Fibroblast of the aortic adventitia (primary cell): ENCODE measurements at regions not wholly inside any gene's neighbourhood (a gene's known extent, or its start where the extent isn't known, plus 50 kb on each side); places are given as distances from the start of the nearest gene placed in this dataset.

Experiments used
- DNase-seq: peaks from one replicate; pipeline ENCODE4 v3.0.0-alpha.2; 2010; ENCODE audit warnings: low read depth
- H3K4me3 ChIP-seq: 2 replicates; pipeline ENCODE4 v1.5.1; 2011; ENCODE audit warnings: low read depth, mild to moderate bottlenecking, control low read depth, low read length, moderate library complexity
- CTCF ChIP-seq: IDR thresholded peaks from 2 replicates; pipeline ENCODE4 v1.5.1; 2011; ENCODE audit warnings: mild to moderate bottlenecking, low read length, control low read depth, inconsistent platforms; ENCODE audit not compliant: insufficient read depth

- DNase-seq, result no peak
- H3K4me3 ChIP-seq, result no peak overlapping the region
- TF ChIP-seq CTCF, result no peak
Measured at GRCh38 chr6:43985329-43985728, 141.9 kb downstream of the MRPL14 start.

- peak; percentile 71 for DNase-seq
- no peak for TF ChIP-seq CTCF
- no peak overlapping the region for H3K4me3 ChIP-seq
Measured at GRCh38 chr6:43984442-43985321, 142.6 kb downstream of the MRPL14 start.

- DNase-seq, result no peak
- no peak overlapping the region for H3K4me3 ChIP-seq
- TF ChIP-seq CTCF, result no peak
Measured at GRCh38 chr6:43983632-43984031, 143.6 kb downstream of the MRPL14 start.

GRCh38 chr6:43983191-43983590, 144.1 kb downstream of the MRPL14 start:
- no peak overlapping the region for H3K4me3 ChIP-seq
- DNase-seq, result no peak
- TF ChIP-seq CTCF, result no peak

- DNase-seq, result no peak
- TF ChIP-seq CTCF, result no peak
Measured at GRCh38 chr6:43982084-43982625, 145.1 kb downstream of the MRPL14 start.

GRCh38 chr6:43981363-43981990, 145.8 kb downstream of the MRPL14 start:
- H3K4me3 ChIP-seq, result no peak overlapping the region
- TF ChIP-seq CTCF, result no peak
- no peak for DNase-seq

More at GRCh38 chr6:43982084-43982625, 145.1 kb downstream of the MRPL14 start:
- H3K4me3 ChIP-seq, result no peak overlapping the region
